ENCODE measurements at regions not wholly inside any gene's neighbourhood (a gene's known extent, or its start where the extent isn't known, plus 50 kb on each side); places are given as distances from the start of the nearest gene placed in this dataset.

GRCh38 chr11:92879086-92879485 is 90.4 kb upstream of the MTNR1B start:
- no peaks in the 10 kb centered on the region for H3K4me1 ChIP-seq (ENCODE audit: control insufficient read depth in 1 of 2, insufficient read depth in 2 of 2, low read length in 2 of 2)
- H3K27ac ChIP-seq (ENCODE audit: low read depth, low read length), result no peak overlapping the region
- no CpG with 5 or more reads among the region's 4 CpGs for whole genome bisulfite sequencing (ENCODE audit: extremely low coverage, insufficient coverage, insufficient read length)
- H2AK5ac ChIP-seq (ENCODE audit: low read length), result no peak overlapping the region
- H3K23ac ChIP-seq (ENCODE audit: low read length), result no peak overlapping the region
- no peak for DNase-seq
- H3K9ac ChIP-seq (ENCODE audit: low read length), result no peak overlapping the region
- no peak overlapping the region for H2BK12ac ChIP-seq (ENCODE audit: low read length)
- no peaks in the 10 kb centered on the region for H3K27me3 ChIP-seq (ENCODE audit: insufficient read depth, low read length)
- no peak overlapping the region for H2AFZ ChIP-seq (ENCODE audit: insufficient read depth, low read length, poor library complexity)
- H3K79me2 ChIP-seq (ENCODE audit: control insufficient read depth, insufficient read depth, low read length, poor library complexity), result no peaks in the 10 kb centered on the region
- no peak overlapping the region for H4K12ac ChIP-seq (ENCODE audit: low read depth, low read length)
- no peak overlapping the region for H3K14ac ChIP-seq (ENCODE audit: low read length)
- no peak overlapping the region for H4K91ac ChIP-seq (ENCODE audit: low read depth, low read length)
- no peak overlapping the region for H3K18ac ChIP-seq (ENCODE audit: low read length)
- H3K9me3 ChIP-seq (ENCODE audit: insufficient read depth, low read depth, low read length), result peaks cover 2% of the 10 kb centered on the region
- no peaks in the 10 kb centered on the region for H3K79me1 ChIP-seq (ENCODE audit: low read length)
- H4K8ac ChIP-seq (ENCODE audit: low read depth, low read length), result no peak overlapping the region
- H2BK120ac ChIP-seq (ENCODE audit: insufficient read depth, low read length, poor library complexity), result no peak overlapping the region
- no peak overlapping the region for H3K4me3 ChIP-seq (ENCODE audit: low read depth, low read length)
- H3K4ac ChIP-seq (ENCODE audit: low read depth, low read length), result no peak overlapping the region
- no peak overlapping the region for H3K4me2 ChIP-seq (ENCODE audit: low read length)
- peaks cover 2 to 4% of the 10 kb centered on the region in 2 experiments for H3K36me3 ChIP-seq (ENCODE audit: control insufficient read depth in 1 of 2, insufficient read depth in 2 of 2, low read length in 2 of 2)
- no peak overlapping the region for H2BK5ac ChIP-seq (ENCODE audit: low read depth, low read length, poor library complexity)

GRCh38 chr11:92880381-92880780 is 89.1 kb upstream of the MTNR1B start:
- DNase-seq, result no peak
- Histone ChIP-seq H3K9me3 (ENCODE audit: insufficient read depth, low read depth, low read length) (peaks cover 2% of the 10 kb centered on the region), H3K36me3 (ENCODE audit: control insufficient read depth in 1 of 2, insufficient read depth in 2 of 2, low read length in 2 of 2) (peaks cover 2 to 4% of the 10 kb centered on the region in 2 experiments), H2BK12ac (ENCODE audit: low read length) (no peak overlapping the region), H2BK5ac (ENCODE audit: low read depth, low read length, poor library complexity) (no peak overlapping the region), H4K8ac (ENCODE audit: low read depth, low read length) (no peak overlapping the region), H3K4me3 (ENCODE audit: low read depth, low read length) (no peak overlapping the region), H3K4ac (ENCODE audit: low read depth, low read length) (no peak overlapping the region), H2BK120ac (ENCODE audit: insufficient read depth, low read length, poor library complexity) (no peak overlapping the region), H4K12ac (ENCODE audit: low read depth, low read length) (no peak overlapping the region), H3K27me3 (ENCODE audit: insufficient read depth, low read length) (no peaks in the 10 kb centered on the region), H3K4me1 (ENCODE audit: control insufficient read depth in 1 of 2, insufficient read depth in 2 of 2, low read length in 2 of 2) (no peaks in the 10 kb centered on the region), H2AK5ac (ENCODE audit: low read length) (no peak overlapping the region), H3K14ac (ENCODE audit: low read length) (no peak overlapping the region), H2AFZ (ENCODE audit: insufficient read depth, low read length, poor library complexity) (no peak overlapping the region), H3K79me2 (ENCODE audit: control insufficient read depth, insufficient read depth, low read length, poor library complexity) (no peaks in the 10 kb centered on the region), H3K79me1 (ENCODE audit: low read length) (no peaks in the 10 kb centered on the region), H3K18ac (ENCODE audit: low read length) (no peak overlapping the region), H3K9ac (ENCODE audit: low read length) (no peak overlapping the region), H3K27ac (ENCODE audit: low read depth, low read length) (no peak overlapping the region), H4K91ac (ENCODE audit: low read depth, low read length) (no peak overlapping the region), H3K23ac (ENCODE audit: low read length) (no peak overlapping the region), H3K4me2 (ENCODE audit: low read length) (no peak overlapping the region)
- no CpG with 5 or more reads among the region's 3 CpGs for WGBS (ENCODE audit: extremely low coverage, insufficient coverage, insufficient read length)

GRCh38 chr11:92881940-92882450 is 87.5 kb upstream of the MTNR1B start:
- Histone ChIP-seq H3K79me2 (ENCODE audit: control insufficient read depth, insufficient read depth, low read length, poor library complexity) (no peaks in the 10 kb centered on the region), H2AK5ac (ENCODE audit: low read length) (no peak overlapping the region), H3K4me3 (ENCODE audit: low read depth, low read length) (no peak overlapping the region), H3K36me3 (ENCODE audit: control insufficient read depth in 1 of 2, insufficient read depth in 2 of 2, low read length in 2 of 2) (peaks cover 2 to 4% of the 10 kb centered on the region in 2 experiments), H3K9ac (ENCODE audit: low read length) (no peak overlapping the region), H3K23ac (ENCODE audit: low read length) (no peak overlapping the region), H3K27ac (ENCODE audit: low read depth, low read length) (no peak overlapping the region), H2AFZ (ENCODE audit: insufficient read depth, low read length, poor library complexity) (no peak overlapping the region), H3K18ac (ENCODE audit: low read length) (no peak overlapping the region), H3K14ac (ENCODE audit: low read length) (no peak overlapping the region), H3K4me1 (ENCODE audit: control insufficient read depth in 1 of 2, insufficient read depth in 2 of 2, low read length in 2 of 2) (no peaks in the 10 kb centered on the region), H4K12ac (ENCODE audit: low read depth, low read length) (no peak overlapping the region), H3K79me1 (ENCODE audit: low read length) (no peaks in the 10 kb centered on the region), H3K4me2 (ENCODE audit: low read length) (no peak overlapping the region), H4K91ac (ENCODE audit: low read depth, low read length) (no peak overlapping the region), H3K9me3 (ENCODE audit: insufficient read depth, low read depth, low read length) (peaks cover 2% of the 10 kb centered on the region), H2BK12ac (ENCODE audit: low read length) (no peak overlapping the region), H3K27me3 (ENCODE audit: insufficient read depth, low read length) (no peaks in the 10 kb centered on the region), H3K4ac (ENCODE audit: low read depth, low read length) (no peak overlapping the region), H2BK5ac (ENCODE audit: low read depth, low read length, poor library complexity) (no peak overlapping the region), H4K8ac (ENCODE audit: low read depth, low read length) (no peak overlapping the region), H2BK120ac (ENCODE audit: insufficient read depth, low read length, poor library complexity) (no peak overlapping the region)
- no CpG with 5 or more reads among the region's 4 CpGs for WGBS (ENCODE audit: extremely low coverage, insufficient coverage, insufficient read length)
- no peak for DNase-seq

- H3K4ac ChIP-seq (ENCODE audit: low read depth, low read length), result no peak overlapping the region
Observed at GRCh38 chr11:92882828-92883611, 86.4 kb upstream of the MTNR1B start.

More at GRCh38 chr11:92882828-92883611, 86.4 kb upstream of the MTNR1B start:
- H3K23ac ChIP-seq (ENCODE audit: low read length), result no peak overlapping the region
- no peak overlapping the region for H4K12ac ChIP-seq (ENCODE audit: low read depth, low read length)
- no CpG with 5 or more reads among the region's 54 CpGs for WGBS (ENCODE audit: extremely low coverage, insufficient coverage, insufficient read length)
- peaks cover 2% of the 10 kb centered on the region for H3K9me3 ChIP-seq (ENCODE audit: insufficient read depth, low read depth, low read length)
- H3K14ac ChIP-seq (ENCODE audit: low read length), result no peak overlapping the region
- no peak overlapping the region for H3K18ac ChIP-seq (ENCODE audit: low read length)
- H2BK120ac ChIP-seq (ENCODE audit: insufficient read depth, low read length, poor library complexity), result no peak overlapping the region
- H4K91ac ChIP-seq (ENCODE audit: low read depth, low read length), result no peak overlapping the region
- no peak overlapping the region for H3K27ac ChIP-seq (ENCODE audit: low read depth, low read length)
- no peak overlapping the region for H3K4me3 ChIP-seq (ENCODE audit: low read depth, low read length)
- H3K79me2 ChIP-seq (ENCODE audit: control insufficient read depth, insufficient read depth, low read length, poor library complexity), result no peaks in the 10 kb centered on the region
- no peak overlapping the region for H4K8ac ChIP-seq (ENCODE audit: low read depth, low read length)
- H2BK5ac ChIP-seq (ENCODE audit: low read depth, low read length, poor library complexity), result no peak overlapping the region
- H3K79me1 ChIP-seq (ENCODE audit: low read length), result no peaks in the 10 kb centered on the region
- no peak overlapping the region for H3K9ac ChIP-seq (ENCODE audit: low read length)
- no peak overlapping the region for H3K4me2 ChIP-seq (ENCODE audit: low read length)
- H3K4me1 ChIP-seq (ENCODE audit: control insufficient read depth in 1 of 2, insufficient read depth in 2 of 2, low read length in 2 of 2), result no peaks in the 10 kb centered on the region
- peaks cover 2 to 4% of the 10 kb centered on the region in 2 experiments for H3K36me3 ChIP-seq (ENCODE audit: control insufficient read depth in 1 of 2, insufficient read depth in 2 of 2, low read length in 2 of 2)
- no peak overlapping the region for H2AK5ac ChIP-seq (ENCODE audit: low read length)
- H2AFZ ChIP-seq (ENCODE audit: insufficient read depth, low read length, poor library complexity), result no peak overlapping the region
- no peaks in the 10 kb centered on the region for H3K27me3 ChIP-seq (ENCODE audit: insufficient read depth, low read length)
- no peak overlapping the region for H2BK12ac ChIP-seq (ENCODE audit: low read length)
- DNase-seq, result no peak

Measured in trophoblast cell (in vitro differentiated cells and primary cell).